ENCODE measurements at regions not wholly inside any gene's neighbourhood (a gene's known extent, or its start where the extent isn't known, plus 50 kb on each side); places are given as distances from the start of the nearest gene placed in this dataset.

DNA sequence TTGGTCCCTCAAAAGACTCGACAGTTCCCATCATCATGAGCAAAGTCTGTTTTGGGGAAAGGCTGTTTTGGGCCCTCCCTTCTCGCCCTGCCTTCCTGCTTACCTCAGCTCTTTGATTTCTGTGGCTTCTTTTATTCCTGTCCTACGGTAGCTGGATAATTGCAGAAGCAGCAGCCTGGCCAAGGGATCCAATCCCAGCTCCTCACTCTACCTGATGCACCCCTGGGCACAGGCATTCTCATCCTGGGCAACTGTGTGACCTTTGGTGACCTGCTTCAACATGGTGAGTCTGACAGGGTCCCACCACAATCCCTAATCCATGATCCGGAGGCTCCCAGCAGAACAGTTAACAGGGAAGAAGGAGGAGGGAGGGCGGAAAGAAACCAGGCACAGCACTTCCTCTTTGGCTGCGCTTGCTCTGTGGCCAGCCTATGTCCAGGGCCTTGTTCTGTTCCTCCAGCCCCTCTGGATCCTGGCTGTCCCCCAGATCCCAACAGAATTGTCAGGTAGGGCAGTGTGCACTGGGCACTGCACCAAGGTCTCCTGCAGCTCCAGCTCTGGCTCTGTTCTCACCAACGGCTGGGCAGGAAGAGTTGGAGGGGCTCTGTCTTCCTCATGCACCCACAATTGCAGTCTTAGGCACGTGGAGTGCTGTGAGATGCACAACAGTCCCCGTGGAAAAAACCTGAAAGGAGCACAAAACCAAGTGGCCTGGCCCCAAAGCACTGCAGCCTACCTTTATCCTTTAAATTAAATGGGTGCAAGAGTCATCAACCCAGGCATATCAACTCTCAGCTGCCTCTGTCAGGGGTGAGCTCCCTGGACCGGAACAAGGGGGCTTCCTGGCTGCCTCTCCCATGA lies 144.4 kb downstream of the PTPN20 start:
- Histone ChIP-seq H3F3A (ENCODE audit: insufficient read depth, low read length, poor library complexity, severe bottlenecking) (no peaks in the 10 kb centered on the region), H3K36me3 (ENCODE audit: insufficient read depth, low read length) (no peaks in the 10 kb centered on the region), H3K9me2 (ENCODE audit: insufficient read depth, low read length) (no peaks in the 10 kb centered on the region), H3K9me3 (ENCODE audit: low read length) (no peaks in the 10 kb centered on the region), H3K27ac (ENCODE audit: low read length) (no peak overlapping the region), H3K9ac (ENCODE audit: low read length) (no peak overlapping the region), H3K27me3 (ENCODE audit: insufficient read depth, low read depth, low read length) (no peaks in the 10 kb centered on the region), H4K20me1 (ENCODE audit: insufficient read depth) (no peaks in the 10 kb centered on the region), H3K4me2 (ENCODE audit: low read length) (no peak overlapping the region), H3K79me2 (replicated peaks; ENCODE audit: insufficient read depth, low read length) (no peaks in the 10 kb centered on the region), H2AFZ (ENCODE audit: low read depth, low read length) (no peak overlapping the region), H3K4me3 (ENCODE audit: low read length) (no peak overlapping the region)
- no peak for TF ChIP-seq TAF1 (IDR thresholded peaks at IDR 0.05; ENCODE audit: low read depth)
- no peak for TF ChIP-seq SMC3 (conservative IDR thresholded peaks at IDR 0.05; ENCODE audit: poor library complexity)
- no peak for TF ChIP-seq MXI1 (conservative IDR thresholded peaks at IDR 0.05; ENCODE audit: poor library complexity, severe bottlenecking)
- TF ChIP-seq RAD21 (conservative IDR thresholded peaks at IDR 0.05), result no peak
- no peak for TF ChIP-seq EP300 (conservative IDR thresholded peaks at IDR 0.05; ENCODE audit: poor library complexity, severe bottlenecking)
- TF ChIP-seq, protein P1, sequence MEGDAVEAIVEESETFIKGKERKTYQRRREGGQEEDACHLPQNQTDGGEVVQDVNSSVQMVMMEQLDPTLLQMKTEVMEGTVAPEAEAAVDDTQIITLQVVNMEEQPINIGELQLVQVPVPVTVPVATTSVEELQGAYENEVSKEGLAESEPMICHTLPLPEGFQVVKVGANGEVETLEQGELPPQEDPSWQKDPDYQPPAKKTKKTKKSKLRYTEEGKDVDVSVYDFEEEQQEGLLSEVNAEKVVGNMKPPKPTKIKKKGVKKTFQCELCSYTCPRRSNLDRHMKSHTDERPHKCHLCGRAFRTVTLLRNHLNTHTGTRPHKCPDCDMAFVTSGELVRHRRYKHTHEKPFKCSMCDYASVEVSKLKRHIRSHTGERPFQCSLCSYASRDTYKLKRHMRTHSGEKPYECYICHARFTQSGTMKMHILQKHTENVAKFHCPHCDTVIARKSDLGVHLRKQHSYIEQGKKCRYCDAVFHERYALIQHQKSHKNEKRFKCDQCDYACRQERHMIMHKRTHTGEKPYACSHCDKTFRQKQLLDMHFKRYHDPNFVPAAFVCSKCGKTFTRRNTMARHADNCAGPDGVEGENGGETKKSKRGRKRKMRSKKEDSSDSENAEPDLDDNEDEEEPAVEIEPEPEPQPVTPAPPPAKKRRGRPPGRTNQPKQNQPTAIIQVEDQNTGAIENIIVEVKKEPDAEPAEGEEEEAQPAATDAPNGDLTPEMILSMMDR (IDR thresholded peaks at IDR 0.05; ENCODE audit: poor library complexity, severe bottlenecking), result no peak
- TF ChIP-seq EZH2 (IDR thresholded peaks at IDR 0.05; ENCODE audit: borderline replicate concordance, insufficient read depth, low read length, poor library complexity, severe bottlenecking), result no peak
- no peak for TF ChIP-seq POLR2AphosphoS5 (IDR thresholded peaks at IDR 0.05)
- TF ChIP-seq, protein P2, sequence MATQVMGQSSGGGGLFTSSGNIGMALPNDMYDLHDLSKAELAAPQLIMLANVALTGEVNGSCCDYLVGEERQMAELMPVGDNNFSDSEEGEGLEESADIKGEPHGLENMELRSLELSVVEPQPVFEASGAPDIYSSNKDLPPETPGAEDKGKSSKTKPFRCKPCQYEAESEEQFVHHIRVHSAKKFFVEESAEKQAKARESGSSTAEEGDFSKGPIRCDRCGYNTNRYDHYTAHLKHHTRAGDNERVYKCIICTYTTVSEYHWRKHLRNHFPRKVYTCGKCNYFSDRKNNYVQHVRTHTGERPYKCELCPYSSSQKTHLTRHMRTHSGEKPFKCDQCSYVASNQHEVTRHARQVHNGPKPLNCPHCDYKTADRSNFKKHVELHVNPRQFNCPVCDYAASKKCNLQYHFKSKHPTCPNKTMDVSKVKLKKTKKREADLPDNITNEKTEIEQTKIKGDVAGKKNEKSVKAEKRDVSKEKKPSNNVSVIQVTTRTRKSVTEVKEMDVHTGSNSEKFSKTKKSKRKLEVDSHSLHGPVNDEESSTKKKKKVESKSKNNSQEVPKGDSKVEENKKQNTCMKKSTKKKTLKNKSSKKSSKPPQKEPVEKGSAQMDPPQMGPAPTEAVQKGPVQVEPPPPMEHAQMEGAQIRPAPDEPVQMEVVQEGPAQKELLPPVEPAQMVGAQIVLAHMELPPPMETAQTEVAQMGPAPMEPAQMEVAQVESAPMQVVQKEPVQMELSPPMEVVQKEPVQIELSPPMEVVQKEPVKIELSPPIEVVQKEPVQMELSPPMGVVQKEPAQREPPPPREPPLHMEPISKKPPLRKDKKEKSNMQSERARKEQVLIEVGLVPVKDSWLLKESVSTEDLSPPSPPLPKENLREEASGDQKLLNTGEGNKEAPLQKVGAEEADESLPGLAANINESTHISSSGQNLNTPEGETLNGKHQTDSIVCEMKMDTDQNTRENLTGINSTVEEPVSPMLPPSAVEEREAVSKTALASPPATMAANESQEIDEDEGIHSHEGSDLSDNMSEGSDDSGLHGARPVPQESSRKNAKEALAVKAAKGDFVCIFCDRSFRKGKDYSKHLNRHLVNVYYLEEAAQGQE (IDR thresholded peaks at IDR 0.05; ENCODE audit: borderline replicate concordance), result no peak

DNA sequence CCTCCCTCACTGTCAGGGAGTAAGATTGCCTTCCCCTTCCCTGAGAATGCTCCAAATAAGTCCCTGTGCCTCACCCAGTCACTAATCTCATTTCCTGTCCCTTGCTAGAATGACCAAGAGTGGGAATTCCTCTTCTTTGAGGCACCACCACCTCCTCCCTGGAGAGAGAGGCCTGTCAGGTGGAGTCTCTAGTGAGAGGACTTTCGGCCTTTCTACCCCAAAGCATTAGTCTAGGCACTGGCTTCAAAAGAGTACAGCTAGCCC lies 145.0 kb downstream of the PTPN20 start:
- Histone ChIP-seq H3K9ac (ENCODE audit: low read length) (no peak overlapping the region), H3K27ac (ENCODE audit: low read length) (no peak overlapping the region), H3K9me3 (ENCODE audit: low read length) (no peaks in the 10 kb centered on the region), H3K36me3 (ENCODE audit: insufficient read depth, low read length) (no peaks in the 10 kb centered on the region), H4K20me1 (ENCODE audit: insufficient read depth) (no peaks in the 10 kb centered on the region), H3K79me2 (replicated peaks; ENCODE audit: insufficient read depth, low read length) (no peaks in the 10 kb centered on the region), H3F3A (ENCODE audit: insufficient read depth, low read length, poor library complexity, severe bottlenecking) (no peaks in the 10 kb centered on the region), H3K9me2 (ENCODE audit: insufficient read depth, low read length) (no peaks in the 10 kb centered on the region), H2AFZ (ENCODE audit: low read depth, low read length) (no peak overlapping the region), H3K27me3 (ENCODE audit: insufficient read depth, low read depth, low read length) (no peaks in the 10 kb centered on the region), H3K4me3 (ENCODE audit: low read length) (no peak overlapping the region), H3K4me2 (ENCODE audit: low read length) (no peak overlapping the region)
- TF ChIP-seq EP300 (conservative IDR thresholded peaks at IDR 0.05; ENCODE audit: poor library complexity, severe bottlenecking) (no peak), MXI1 (conservative IDR thresholded peaks at IDR 0.05; ENCODE audit: poor library complexity, severe bottlenecking) (no peak), TAF1 (IDR thresholded peaks at IDR 0.05; ENCODE audit: low read depth) (no peak), EZH2 (IDR thresholded peaks at IDR 0.05; ENCODE audit: borderline replicate concordance, insufficient read depth, low read length, poor library complexity, severe bottlenecking) (no peak), RAD21 (conservative IDR thresholded peaks at IDR 0.05) (no peak), SMC3 (conservative IDR thresholded peaks at IDR 0.05; ENCODE audit: poor library complexity) (no peak), POLR2AphosphoS5 (IDR thresholded peaks at IDR 0.05) (no peak)
- TF ChIP-seq, protein P1 (IDR thresholded peaks at IDR 0.05; ENCODE audit: poor library complexity, severe bottlenecking), result no peak
- TF ChIP-seq, protein P2 (IDR thresholded peaks at IDR 0.05; ENCODE audit: borderline replicate concordance), result no peak

All from neural cell (in vitro differentiated cells).